ENCODE measurements at regions not wholly inside any gene's neighbourhood (a gene's known extent, or its start where the extent isn't known, plus 50 kb on each side); places are given as distances from the start of the nearest gene placed in this dataset.

DNA sequence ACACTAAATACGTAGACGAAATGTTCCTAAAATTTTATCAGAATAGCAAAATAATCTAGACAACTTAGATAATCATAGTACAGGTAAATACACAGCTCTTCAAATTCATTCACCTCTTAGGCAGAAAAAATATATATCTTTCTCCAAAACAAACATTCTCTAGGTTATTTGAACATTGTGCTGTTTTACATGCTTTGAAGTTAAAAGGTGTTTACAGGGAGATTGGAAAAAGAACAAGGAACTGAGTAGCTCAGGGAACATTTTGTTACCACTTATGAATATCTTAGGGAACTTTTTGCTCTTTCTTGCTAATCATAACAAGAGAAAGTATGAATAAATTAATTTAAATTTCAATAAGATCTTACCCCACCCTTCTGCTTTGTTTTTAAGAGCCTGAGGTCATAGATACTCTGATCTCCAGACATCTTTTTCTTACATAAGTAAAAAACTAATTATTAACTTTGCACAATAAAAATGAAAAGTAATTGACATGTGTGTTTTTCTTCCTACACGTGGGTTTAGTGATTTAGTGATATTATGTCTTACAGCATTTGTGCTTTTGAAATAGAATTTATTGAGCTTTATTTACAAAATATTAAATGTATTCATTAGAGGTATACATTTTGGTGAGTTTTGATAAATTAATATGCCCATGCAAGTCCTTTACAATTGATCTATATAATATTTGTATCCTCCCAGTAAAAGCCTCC lies 1141.4 kb upstream of the EYS start:
- no peaks in the 10 kb centered on the region for H3K9me3 ChIP-seq (replicated peaks in 1 of 11)
- no peak for TF ChIP-seq Cebpa-rat (IDR thresholded peaks at IDR 0.05)
- no peak overlapping the region for H3K27ac ChIP-seq
- no peak overlapping the region for H3K9ac ChIP-seq
- no peaks in the 10 kb centered on the region for H4K20me1 ChIP-seq
- H3K4me2 ChIP-seq = no peak overlapping the region
- no peaks in the 10 kb centered on the region for H3K36me3 ChIP-seq
- H3K4me3 ChIP-seq = no peak overlapping the region
- H3K27me3 ChIP-seq = no peaks in the 10 kb centered on the region
- H3K4me1 ChIP-seq = no peaks in the 10 kb centered on the region

GRCh38 chr6:66838764-66839163 lies 1131.7 kb upstream of the EYS start:
- no peak overlapping the region for H3K27ac ChIP-seq
- H3K9ac ChIP-seq = no peak overlapping the region
- no peak for TF ChIP-seq Cebpa-rat (IDR thresholded peaks at IDR 0.05)
- no peak overlapping the region for H3K4me2 ChIP-seq
- no peaks in the 10 kb centered on the region for H3K36me3 ChIP-seq
- H3K4me1 ChIP-seq = no peaks in the 10 kb centered on the region
- no peaks in the 10 kb centered on the region for H3K27me3 ChIP-seq
- no peak overlapping the region for H3K4me3 ChIP-seq
- H3K9me3 ChIP-seq (replicated peaks in 1 of 11) = no peaks in the 10 kb centered on the region
- no peaks in the 10 kb centered on the region for H4K20me1 ChIP-seq

GRCh38 chr6:66825539-66825938 lies 1118.5 kb upstream of the EYS start:
- Histone ChIP-seq H3K4me3 (no peak overlapping the region), H3K4me1 (no peaks in the 10 kb centered on the region)

GRCh38 chr6:66814156-66814555 lies 1107.1 kb upstream of the EYS start:
- Histone ChIP-seq H3K27ac (no peak overlapping the region), H3K4me3 (no peak overlapping the region), H3K4me2 (no peak overlapping the region), H3K4me1 (no peaks in the 10 kb centered on the region), H3K9ac (no peak overlapping the region), H3K27me3 (no peaks in the 10 kb centered on the region), H3K9me3 (replicated peaks in 1 of 11) (no peaks in the 10 kb centered on the region), H4K20me1 (no peaks in the 10 kb centered on the region), H3K36me3 (no peaks in the 10 kb centered on the region)
- TF ChIP-seq Cebpa-rat (IDR thresholded peaks at IDR 0.05) = no peak

More at GRCh38 chr6:66825539-66825938, 1118.5 kb upstream of the EYS start:
- Histone ChIP-seq H3K36me3 (no peaks in the 10 kb centered on the region), H3K27ac (no peak overlapping the region), H3K9ac (no peak overlapping the region), H3K9me3 (replicated peaks in 1 of 11) (no peaks in the 10 kb centered on the region), H4K20me1 (no peaks in the 10 kb centered on the region), H3K27me3 (no peaks in the 10 kb centered on the region), H3K4me2 (no peak overlapping the region)
- no peak for TF ChIP-seq Cebpa-rat (IDR thresholded peaks at IDR 0.05)

DNA sequence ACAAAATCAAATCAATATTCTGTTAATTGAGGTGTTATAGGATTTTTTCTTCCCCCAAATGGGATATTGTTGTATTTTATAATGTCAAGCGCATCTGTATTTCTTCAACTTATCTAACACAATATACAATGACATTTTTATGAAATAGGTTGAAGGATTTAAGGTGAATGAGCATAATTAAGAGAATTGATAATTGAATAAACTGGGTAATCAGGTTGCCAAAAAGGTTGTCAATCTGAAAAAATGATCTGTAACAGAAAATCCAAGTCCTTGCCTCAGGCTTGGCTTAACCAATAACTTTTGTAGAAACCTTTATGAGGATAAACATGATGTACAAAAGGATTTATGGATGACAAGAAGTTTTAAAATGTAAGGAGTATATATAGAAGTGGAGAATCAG lies 1101.7 kb upstream of the EYS start:
- Histone ChIP-seq H3K36me3 (no peaks in the 10 kb centered on the region), H4K20me1 (no peaks in the 10 kb centered on the region), H3K4me2 (no peak overlapping the region), H3K9me3 (replicated peaks in 1 of 11) (no peaks in the 10 kb centered on the region), H3K9ac (no peak overlapping the region), H3K27me3 (no peaks in the 10 kb centered on the region), H3K27ac (no peak overlapping the region), H3K4me3 (no peak overlapping the region), H3K4me1 (no peaks in the 10 kb centered on the region)
- TF ChIP-seq Cebpa-rat (IDR thresholded peaks at IDR 0.05) = no peak

DNA sequence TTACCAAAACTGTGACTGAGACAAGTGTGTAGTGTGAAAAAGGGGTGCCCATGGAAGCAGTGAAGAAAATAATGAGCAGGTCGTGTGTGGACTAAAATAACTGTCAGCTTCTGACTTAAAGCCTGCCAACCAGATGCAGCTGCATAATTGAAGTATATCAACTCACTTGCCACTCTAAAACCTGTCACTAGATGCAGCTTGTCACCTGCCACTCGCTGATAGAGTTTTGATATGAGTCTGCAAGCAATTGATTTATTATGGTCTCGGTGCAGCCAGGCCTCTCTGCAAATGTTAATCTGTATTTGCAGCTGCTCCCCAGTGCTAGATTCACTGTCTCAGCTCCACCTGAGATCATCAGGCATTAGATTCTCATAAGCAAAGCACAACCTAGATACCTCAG lies 1090.0 kb upstream of the EYS start:
- Histone ChIP-seq H3K9ac (no peak overlapping the region), H3K4me1 (no peaks in the 10 kb centered on the region), H4K20me1 (no peaks in the 10 kb centered on the region), H3K9me3 (replicated peaks in 1 of 11) (no peaks in the 10 kb centered on the region), H3K27me3 (no peaks in the 10 kb centered on the region), H3K4me2 (no peak overlapping the region), H3K4me3 (no peak overlapping the region), H3K36me3 (no peaks in the 10 kb centered on the region), H3K27ac (no peak overlapping the region)
- no peak for TF ChIP-seq Cebpa-rat (IDR thresholded peaks at IDR 0.05)

- Histone ChIP-seq H3K27ac (no peak overlapping the region), H4K20me1 (no peaks in the 10 kb centered on the region), H3K27me3 (no peaks in the 10 kb centered on the region), H3K9me3 (replicated peaks in 1 of 11) (no peaks in the 10 kb centered on the region), H3K4me3 (no peak overlapping the region), H3K9ac (no peak overlapping the region), H3K4me1 (no peaks in the 10 kb centered on the region), H3K36me3 (no peaks in the 10 kb centered on the region), H3K4me2 (no peak overlapping the region)
- no peak for TF ChIP-seq Cebpa-rat (IDR thresholded peaks at IDR 0.05)
Measured at GRCh38 chr6:66788579-66788978, 1081.6 kb upstream of the EYS start.

DNA sequence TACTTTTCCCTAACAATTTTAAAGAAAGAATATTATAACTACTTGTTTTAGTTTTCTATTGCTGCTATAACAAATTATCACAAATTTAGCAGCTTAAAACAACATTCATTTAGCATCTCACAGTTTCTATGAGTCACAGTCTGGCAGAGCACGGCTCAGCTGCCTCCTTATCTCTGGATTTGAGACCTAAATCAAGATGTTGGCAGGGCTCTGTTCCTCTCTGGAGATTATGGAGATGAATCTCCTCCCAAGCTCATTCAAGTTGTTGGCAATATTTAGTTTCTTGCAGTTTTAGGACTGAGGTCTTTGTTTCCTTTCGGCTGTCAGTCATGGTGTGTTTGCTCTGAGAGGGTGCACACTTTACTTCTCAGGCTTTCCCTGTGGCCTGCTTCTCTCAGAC lies 1065.8 kb upstream of the EYS start:
- H3K9me3 ChIP-seq (replicated peaks in 1 of 11) = peaks cover 0 to 8% (median 0%) of the 10 kb centered on the region in 11 experiments; a peak in 3 of 22 replicates
- H3K4me2 ChIP-seq = no peak overlapping the region
- no peak overlapping the region for H3K27ac ChIP-seq
- H3K9ac ChIP-seq = no peak overlapping the region
- no peak overlapping the region for H3K4me3 ChIP-seq
- no peaks in the 10 kb centered on the region for H3K4me1 ChIP-seq
- H4K20me1 ChIP-seq = no peaks in the 10 kb centered on the region
- H3K27me3 ChIP-seq = no peaks in the 10 kb centered on the region
- H3K36me3 ChIP-seq = no peaks in the 10 kb centered on the region
- TF ChIP-seq Cebpa-rat (IDR thresholded peaks at IDR 0.05) = no peak

- Histone ChIP-seq H3K9ac (no peak overlapping the region), H3K27ac (no peak overlapping the region), H4K20me1 (no peaks in the 10 kb centered on the region), H3K27me3 (no peaks in the 10 kb centered on the region), H3K4me3 (no peak overlapping the region), H3K4me1 (no peaks in the 10 kb centered on the region), H3K4me2 (no peak overlapping the region), H3K36me3 (no peaks in the 10 kb centered on the region), H3K9me3 (replicated peaks in 1 of 11) (peaks cover 0 to 5% (median 0%) of the 10 kb centered on the region in 11 experiments; a peak in 3 of 22 replicates)
- TF ChIP-seq Cebpa-rat (IDR thresholded peaks at IDR 0.05) = no peak
Measured at GRCh38 chr6:66771626-66772025, 1064.6 kb upstream of the EYS start.

- no peak for TF ChIP-seq Cebpa-rat (IDR thresholded peaks at IDR 0.05)
Measured at GRCh38 chr6:66751630-66752029, 1044.6 kb upstream of the EYS start.

More at GRCh38 chr6:66751630-66752029, 1044.6 kb upstream of the EYS start:
- Histone ChIP-seq H3K36me3 (no peaks in the 10 kb centered on the region), H3K9me3 (replicated peaks in 1 of 11) (peaks cover 0 to 7% (median 0%) of the 10 kb centered on the region in 11 experiments; a peak in 2 of 22 replicates), H3K9ac (no peak overlapping the region), H3K4me3 (no peak overlapping the region), H3K4me2 (no peak overlapping the region), H3K4me1 (peaks cover 0 to 3% (median 0%) of the 10 kb centered on the region in 10 experiments; a peak in 1 of 20 replicates), H4K20me1 (no peaks in the 10 kb centered on the region), H3K27me3 (no peaks in the 10 kb centered on the region), H3K27ac (no peak overlapping the region)
